GM19324 (cell line): ENCODE measurements at regions not wholly inside any gene's neighbourhood (a gene's known extent, or its start where the extent isn't known, plus 50 kb on each side); places are given as distances from the start of the nearest gene placed in this dataset.
"Not testable (repeated sequence)": the region's sequence is repeated elsewhere in the genome, so short reads cannot be mapped to it uniquely, and the experiment has no call there.

ENCODE experiments used
- ATAC-seq: cut with Tn5 transposase; IDR thresholded peaks from one replicate; pipeline ENCODE4 v1.9.1; 2021; ENCODE audit warnings: mild to moderate bottlenecking, moderate library complexity; ENCODE audit not compliant: unreplicated experiment, low FRiP score

DNA sequence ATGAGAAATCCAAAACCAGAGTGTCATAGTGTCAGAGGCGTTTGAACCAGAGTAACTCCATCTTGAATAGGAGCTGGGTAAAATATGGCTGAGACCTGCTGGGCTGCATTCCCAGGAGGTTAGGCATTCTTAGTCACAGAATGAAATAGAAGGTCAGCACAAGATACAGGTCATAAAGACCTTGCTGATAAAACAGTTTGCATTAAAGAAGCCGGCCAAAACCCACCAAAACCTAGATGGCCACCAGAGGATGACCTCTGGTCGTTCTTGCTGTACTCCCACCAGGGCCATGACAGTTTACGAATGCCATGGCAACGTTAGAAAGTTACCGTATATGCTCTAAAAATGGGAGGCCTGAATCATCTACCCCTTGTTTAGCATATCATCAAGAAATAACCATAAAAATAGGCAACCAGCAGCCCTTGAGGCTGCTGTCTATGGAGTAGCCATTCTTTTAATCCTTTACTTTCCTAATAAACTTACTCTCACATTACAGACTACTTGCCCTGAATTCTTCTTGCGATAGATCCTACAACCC, 67.1 kb upstream of the NANOS1 start:
- ATAC-seq: not testable (repeated sequence)

DNA sequence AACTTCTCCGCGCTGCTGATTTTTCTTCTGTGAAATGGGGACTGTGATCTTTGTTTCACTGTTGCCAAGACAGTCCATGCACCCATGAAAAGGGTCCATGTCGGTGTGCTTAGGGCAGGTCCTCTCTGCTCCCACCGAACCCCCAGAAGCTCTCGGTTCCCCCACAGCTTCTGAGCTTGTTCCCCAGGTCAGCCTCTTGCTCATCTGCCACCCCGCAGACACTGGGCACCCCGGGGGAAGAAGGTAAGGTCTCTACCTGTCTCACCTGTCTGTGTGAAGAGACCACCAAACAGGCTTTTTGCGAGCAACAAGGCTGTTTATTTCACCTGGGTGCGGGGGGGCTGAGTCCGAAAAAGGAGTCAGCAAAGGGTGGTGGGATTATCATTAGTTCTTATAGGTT, 66.2 kb upstream of the NANOS1 start:
- no peak for ATAC-seq

DNA sequence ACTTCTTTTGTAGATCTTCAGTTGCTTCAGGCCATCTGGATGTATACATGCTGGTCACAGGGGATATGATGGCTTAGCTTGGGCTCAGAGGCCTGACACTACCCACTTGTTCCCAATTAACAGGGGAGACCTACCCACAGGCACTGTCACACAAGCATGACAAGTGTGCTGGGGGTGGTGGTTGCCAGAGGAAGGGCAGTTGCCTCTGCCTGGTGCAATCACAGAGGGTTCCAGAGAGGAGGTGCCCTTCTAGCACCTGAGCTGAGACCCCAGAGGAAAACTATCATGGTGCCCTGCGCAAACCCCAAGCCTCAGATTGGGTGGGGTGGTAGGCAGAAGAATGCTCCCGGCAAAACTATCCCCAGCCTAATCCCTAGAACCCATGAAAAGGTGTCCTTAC, 65.6 kb upstream of the NANOS1 start:
- no peak for ATAC-seq

DNA sequence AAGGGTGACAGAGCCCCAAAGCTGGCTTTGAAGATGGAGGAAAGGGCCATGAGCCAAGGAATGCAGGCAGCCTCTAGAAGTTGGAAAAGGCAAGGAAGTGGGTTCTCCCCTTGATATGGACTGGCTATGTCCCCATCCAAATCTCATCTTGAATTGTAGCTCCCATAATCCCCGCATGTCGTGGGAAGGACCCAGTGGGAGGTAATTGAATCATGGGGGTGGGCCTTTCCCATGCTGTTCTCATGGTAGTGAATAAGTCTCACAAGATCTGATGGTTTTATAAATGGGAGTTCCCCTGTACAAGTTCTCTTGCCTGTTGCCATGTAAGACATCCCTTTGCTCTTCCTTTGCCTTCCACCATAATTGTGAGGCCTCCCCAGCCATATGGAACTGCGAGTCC, 65.0 kb upstream of the NANOS1 start:
- not testable (repeated sequence) for ATAC-seq

- ATAC-seq: no peak
Measured at GRCh38 chr10:118965096-118965495, 64.4 kb upstream of the NANOS1 start.

- no peak for ATAC-seq
Measured at GRCh38 chr10:118965645-118966044, 63.9 kb upstream of the NANOS1 start.

DNA sequence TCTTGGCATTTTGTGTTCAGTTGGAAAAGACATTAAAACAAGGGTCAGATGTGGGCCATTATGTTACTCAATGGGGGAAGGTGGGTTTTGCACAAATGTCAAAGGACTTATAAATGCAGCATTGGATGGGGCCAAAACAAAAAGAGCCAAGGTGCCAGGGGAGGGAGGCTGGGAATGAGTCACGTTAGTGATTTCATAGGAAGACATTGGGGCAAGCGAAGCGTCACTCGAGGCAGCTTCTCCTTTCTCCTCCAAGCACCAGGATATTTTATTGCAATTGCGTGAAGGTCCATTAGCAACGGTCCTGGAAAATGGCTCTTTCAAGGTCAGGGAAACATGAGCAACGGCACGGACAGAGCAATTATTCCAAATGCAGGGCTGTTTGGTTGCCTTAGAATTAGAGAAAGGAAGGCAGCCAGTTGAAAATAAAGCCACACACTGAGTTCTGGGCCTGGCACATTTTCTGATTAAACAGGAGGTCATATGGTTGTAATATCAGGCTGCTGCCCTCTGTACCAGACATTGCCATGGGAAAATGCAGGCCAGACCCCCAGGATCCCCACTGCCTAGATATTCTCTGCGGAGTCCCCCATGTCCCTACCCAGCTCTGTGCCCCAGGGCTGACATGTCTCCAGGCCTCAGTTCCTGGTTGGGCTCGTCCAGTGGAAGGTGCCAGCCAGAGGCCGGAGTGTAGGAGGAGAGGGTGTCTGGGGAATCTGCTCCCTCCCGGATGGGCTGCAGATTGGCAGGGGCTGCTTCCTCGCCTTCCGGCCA, 63.3 kb upstream of the NANOS1 start:
- no peak for ATAC-seq

GRCh38 chr10:118966850-118967125, 62.7 kb upstream of the NANOS1 start:
- ATAC-seq: no peak

DNA sequence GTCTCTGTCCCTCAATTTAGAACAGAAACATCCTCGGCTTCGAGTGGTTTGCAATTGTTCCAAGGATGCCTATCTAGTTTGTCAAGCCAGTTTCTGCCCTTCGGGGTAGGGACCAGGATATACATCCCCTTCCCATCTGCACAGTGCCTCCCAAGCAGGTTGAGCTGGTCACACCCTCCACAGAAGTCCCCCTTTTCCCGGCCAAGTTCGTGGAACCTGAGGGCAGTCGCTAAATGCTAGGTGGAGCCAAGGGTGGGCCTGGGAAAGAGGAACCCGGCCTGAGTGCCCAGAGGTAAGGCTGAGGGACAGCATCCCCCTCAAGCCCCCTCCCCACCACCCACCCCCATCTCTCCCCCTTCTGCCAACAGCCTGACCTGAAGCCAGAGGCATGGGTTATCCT, 62.4 kb upstream of the NANOS1 start:
- ATAC-seq: no peak

- ATAC-seq: no peak
Measured at GRCh38 chr10:118968060-118968459, 61.5 kb upstream of the NANOS1 start.

- ATAC-seq: no peak
Measured at GRCh38 chr10:118968482-118968881, 61.0 kb upstream of the NANOS1 start.

DNA sequence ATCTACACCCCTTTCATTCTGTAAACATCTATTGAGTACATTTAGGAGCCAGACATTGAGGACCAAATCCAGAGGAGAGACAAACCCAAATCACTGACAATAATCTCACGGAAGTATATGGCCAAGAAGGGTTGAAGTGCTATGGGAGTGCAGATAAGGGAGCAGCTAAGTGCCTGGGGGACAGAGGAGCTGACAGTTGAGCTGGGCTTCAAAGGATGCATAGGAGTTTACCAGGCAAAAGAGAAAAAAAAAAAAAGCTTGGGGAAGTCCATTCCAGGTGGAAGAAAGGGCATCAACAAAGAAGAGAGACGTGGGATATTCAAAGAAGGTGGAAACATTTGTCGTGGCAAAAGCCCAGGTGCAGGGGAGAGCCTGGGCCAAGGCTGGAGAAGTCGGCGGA, 60.5 kb upstream of the NANOS1 start:
- ATAC-seq: no peak

- ATAC-seq: no peak
Measured at GRCh38 chr10:118970770-118971169, 58.7 kb upstream of the NANOS1 start.

- ATAC-seq: no peak
Measured at GRCh38 chr10:118971187-118971586, 58.3 kb upstream of the NANOS1 start.

DNA sequence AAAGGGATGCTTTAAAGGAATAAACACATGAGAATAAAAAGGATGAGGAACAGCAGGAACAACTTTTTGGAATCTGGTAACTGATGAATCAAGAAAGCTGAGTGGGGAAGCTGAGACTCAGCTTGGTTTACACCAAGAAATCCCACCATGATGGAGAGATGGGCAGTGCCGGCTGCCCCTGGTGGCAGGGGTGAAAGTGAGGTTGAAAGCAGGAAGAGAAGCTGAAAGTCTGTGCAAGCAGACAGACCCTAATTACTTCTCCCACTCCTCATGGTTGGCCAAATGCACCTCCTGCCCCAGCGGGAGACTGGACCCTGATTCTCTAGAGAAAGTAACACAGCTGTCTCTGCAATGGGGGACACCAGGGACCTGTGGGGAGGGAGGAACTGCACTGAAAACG, 57.6 kb upstream of the NANOS1 start:
- ATAC-seq: no peak

GRCh38 chr10:118973744-118974143, 55.8 kb upstream of the NANOS1 start:
- ATAC-seq: no peak

GRCh38 chr10:118974951-118975350, 54.6 kb upstream of the NANOS1 start:
- no peak for ATAC-seq

DNA sequence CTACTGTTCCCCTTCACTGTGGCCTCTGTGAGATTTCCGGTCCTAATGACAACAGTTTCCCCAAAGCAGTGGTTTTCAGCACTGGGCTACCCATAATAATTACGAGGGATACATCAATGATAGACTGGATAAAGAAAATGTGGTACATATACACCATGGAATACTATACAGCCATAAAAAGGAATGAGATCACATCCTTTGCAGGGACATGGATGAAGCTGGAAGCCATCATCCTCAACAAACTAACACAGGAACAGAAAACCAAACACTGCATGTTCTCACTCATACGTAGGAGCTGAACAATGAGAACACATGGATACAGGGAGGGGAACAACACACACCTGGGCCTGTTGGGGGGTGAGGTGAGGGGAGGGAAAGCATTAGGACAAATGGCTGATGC, 53.3 kb upstream of the NANOS1 start:
- not testable (repeated sequence) for ATAC-seq

DNA sequence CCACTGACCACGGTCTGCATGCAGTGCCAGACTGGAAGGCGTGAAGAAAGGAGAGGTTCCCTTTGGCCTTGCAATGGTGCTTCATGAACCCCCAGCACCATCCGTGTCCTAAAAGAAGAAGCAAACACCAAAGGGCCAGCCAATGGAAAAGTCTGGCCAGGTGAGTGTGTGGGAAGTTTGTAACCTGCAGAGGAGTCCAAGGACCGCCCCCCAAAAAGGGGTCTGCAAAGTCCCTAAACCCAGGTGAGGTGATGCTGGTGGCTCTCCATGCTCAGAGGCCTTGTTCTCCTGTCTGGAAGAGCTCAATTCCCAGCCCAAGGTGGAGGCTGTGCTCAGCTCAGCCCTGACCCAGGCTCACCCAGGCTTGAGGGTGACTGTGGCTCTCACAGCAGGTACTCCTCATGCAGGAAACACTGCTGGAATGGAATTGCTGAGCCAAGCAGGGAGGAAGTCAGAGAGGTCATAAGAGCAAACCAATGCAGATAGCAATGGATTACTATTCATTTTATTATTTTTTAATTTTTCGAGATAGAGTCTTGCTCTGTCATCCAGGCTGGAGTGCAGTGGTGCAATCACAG, 52.4 kb upstream of the NANOS1 start:
- no peak for ATAC-seq

DNA sequence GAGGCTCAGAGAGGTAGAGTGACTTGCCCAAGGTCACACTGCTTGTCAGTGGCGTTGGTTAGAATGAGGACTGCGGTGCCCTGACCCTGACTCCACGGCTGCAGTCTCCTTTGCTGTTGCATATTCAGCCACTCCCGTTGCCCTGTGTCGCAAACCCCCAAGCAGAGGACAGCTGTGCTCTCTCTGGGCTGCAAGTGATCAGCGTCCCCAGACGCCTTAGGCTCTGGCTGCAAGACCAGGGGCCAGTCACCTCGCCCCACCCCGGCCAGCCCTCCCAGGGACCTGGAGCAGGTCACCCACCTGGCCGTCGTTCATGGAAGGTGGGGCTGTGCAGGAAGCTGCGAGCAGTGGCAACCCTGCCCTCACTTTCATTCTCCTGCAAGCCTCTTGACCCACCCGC, 51.7 kb upstream of the NANOS1 start:
- ATAC-seq: no peak

DNA sequence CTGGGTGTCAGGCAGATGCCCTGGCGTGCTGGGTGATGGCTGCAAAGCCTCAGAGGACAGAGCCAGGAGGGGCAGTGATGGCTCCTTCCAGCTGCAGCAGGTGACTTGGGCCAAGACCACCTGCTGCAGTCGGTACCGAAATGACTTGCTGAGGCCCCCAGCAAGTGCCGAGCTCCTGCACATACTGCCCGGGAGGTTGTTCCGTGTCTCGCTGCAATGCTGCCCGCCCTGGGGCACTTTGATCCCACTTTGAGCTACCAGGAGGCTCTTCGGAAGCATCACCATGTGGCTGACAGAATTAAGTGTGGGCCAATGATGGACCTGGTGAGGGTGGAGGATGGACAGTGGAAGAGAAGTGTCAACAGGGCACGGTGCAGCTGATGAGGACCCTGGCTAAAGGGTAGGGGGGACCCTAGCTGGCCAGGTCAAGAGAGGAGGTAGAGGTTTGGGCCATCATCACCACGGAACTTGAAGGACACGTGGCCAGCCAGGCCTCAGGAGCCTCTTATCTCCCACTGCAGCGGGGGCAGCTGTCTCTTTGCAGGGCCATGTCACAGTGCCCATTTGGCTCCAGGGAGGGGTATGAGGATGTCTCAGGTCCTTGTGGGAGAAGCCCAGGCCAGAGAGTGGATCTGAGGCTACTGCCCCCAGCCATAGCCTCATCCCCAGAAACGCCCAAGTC, 51.1 kb upstream of the NANOS1 start:
- no peak for ATAC-seq

DNA sequence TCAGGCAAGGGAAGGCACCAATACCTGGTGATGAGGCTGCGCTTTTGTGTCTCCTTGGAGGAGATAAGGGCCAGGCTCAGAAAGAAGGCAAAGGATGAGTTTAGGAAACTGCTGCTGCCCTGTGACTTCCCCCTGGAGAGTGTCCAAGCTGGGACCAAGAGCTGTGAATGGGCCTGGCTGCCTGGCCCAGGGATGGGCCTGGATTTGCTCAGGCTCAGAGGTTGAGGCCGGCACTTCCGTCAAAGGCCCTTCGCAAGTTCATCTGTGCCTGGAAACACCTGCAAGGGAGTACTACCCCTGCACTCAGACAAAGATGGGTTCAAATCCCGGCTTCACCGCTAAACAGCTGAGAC, 50.5 kb upstream of the NANOS1 start:
- no peak for ATAC-seq
